H1 (cell line): ENCODE measurements at regions not wholly inside any gene's neighbourhood (a gene's known extent, or its start where the extent isn't known, plus 50 kb on each side); places are given as distances from the start of the nearest gene placed in this dataset.

Experiments used
- CTCF ChIA-PET: fragments of 300-600 bp; sonication (Branson Sonifier 250); formaldehyde crosslinking; loops from one replicate; lab custom pipeline; 2021; ENCODE audit not compliant: partially characterized antibody; lab: Charles Lee
- POLR2A ChIA-PET: fragments of 300-600 bp; sonication (Branson Sonifier 250); formaldehyde crosslinking; loops from one replicate; lab custom pipeline; 2021; ENCODE audit warnings: inconsistent platforms; ENCODE audit not compliant: partially characterized antibody; lab: Charles Lee
- DNase-seq, 2 experiments: peaks; one replicate each; pipeline versions ENCODE4 v3.0.0 to v3.0.0-alpha.2; 2010 to 2022; ENCODE audit warnings: low spot score in 2 of 2, low read depth in 1 of 2, mixed read lengths in 1 of 2
- FAIRE-seq: peaks from 2 replicates; lab custom pipeline; 2011; peaks lifted over from hg19 to GRCh38; lab: Jason Lieb, UNC
- H2AFZ ChIP-seq: 2 replicates; pipeline ENCODE4 v1.8.1; 2012; ENCODE audit warnings: low read length, inconsistent platforms
- H2AK5ac ChIP-seq: 2 replicates; pipeline ENCODE4 v1.6.1; 2013; ENCODE audit warnings: low read depth, low read length
- H2BK120ac ChIP-seq: replicated peaks from 2 replicates; pipeline ENCODE3; 2013; ENCODE audit warnings: low read depth, low read length, inconsistent platforms
- H2BK12ac ChIP-seq: 2 replicates; pipeline ENCODE4 v1.6.1; 2013; ENCODE audit warnings: low read depth, low read length
- H2BK15ac ChIP-seq: 2 replicates; pipeline ENCODE4 v1.6.1; 2013; ENCODE audit warnings: low read length
- H2BK20ac ChIP-seq: 2 replicates; pipeline ENCODE4 v1.6.1; 2013; ENCODE audit warnings: low read length
- H2BK5ac ChIP-seq: 2 replicates; pipeline ENCODE4 v1.6.1; 2013; ENCODE audit warnings: low read depth, low read length
- H3K14ac ChIP-seq: 2 replicates; pipeline ENCODE4 v1.6.1; 2013; ENCODE audit warnings: inconsistent platforms; ENCODE audit not compliant: insufficient read length
- H3K18ac ChIP-seq: 2 replicates; pipeline ENCODE4 v1.6.1; 2013; ENCODE audit warnings: low read length; ENCODE audit errors: extremely low read depth
- H3K23ac ChIP-seq: 2 replicates; pipeline ENCODE4 v1.6.1; 2013; ENCODE audit warnings: inconsistent platforms; ENCODE audit not compliant: insufficient read length
- H3K23me2 ChIP-seq: 2 replicates; pipeline ENCODE4 v1.6.1; 2013; ENCODE audit warnings: low read depth, low read length
- H3K27ac ChIP-seq: 2 replicates; pipeline ENCODE4 v1.6.1; 2011; ENCODE audit warnings: low read depth, low read length, inconsistent platforms
- H3K27me3 ChIP-seq, 4 experiments: replicated peaks in 1 of 4; 1 replicate in 1 of 4; 2 replicates in 3 of 4; pipeline versions ENCODE4 v1.6.1 to v1.8.1; 2011 to 2013; ENCODE audit warnings: low read length in 3 of 4, mild to moderate bottlenecking in 3 of 4, inconsistent platforms in 2 of 4, mixed read lengths in 2 of 4, moderate library complexity in 1 of 4; ENCODE audit not compliant: control insufficient read depth in 3 of 4, insufficient read depth in 3 of 4; ENCODE audit errors: extremely low read depth in 1 of 4
- H3K36me3 ChIP-seq, 4 experiments: 2 replicates each; pipeline versions ENCODE4 v1.6.1 to v1.8.1; 2011 to 2013; ENCODE audit warnings: mild to moderate bottlenecking in 4 of 4, low read length in 3 of 4, moderate library complexity in 2 of 4, control low read depth in 1 of 4, inconsistent platforms in 1 of 4; ENCODE audit not compliant: insufficient read depth in 4 of 4, control insufficient read depth in 2 of 4
- H3K4ac ChIP-seq: replicated peaks from 2 replicates; pipeline ENCODE3; 2013; ENCODE audit warnings: low read length, low read depth, mixed read lengths, inconsistent platforms; ENCODE audit not compliant: insufficient read length
- H3K4me1 ChIP-seq, 4 experiments: replicated peaks in 1 of 4; 1 replicate in 1 of 4; 2 replicates in 3 of 4; pipeline versions ENCODE4 v1.6.1 to v1.8.1; 2011 to 2013; ENCODE audit warnings: low read length in 3 of 4, inconsistent platforms in 2 of 4, mixed read lengths in 1 of 4; ENCODE audit not compliant: insufficient read depth in 4 of 4, control insufficient read depth in 3 of 4
- H3K4me2 ChIP-seq, 2 experiments: 2 replicates each; pipeline versions ENCODE4 v1.6.1 to v1.8.1; 2011 to 2013; ENCODE audit warnings: low read depth in 2 of 2, low read length in 2 of 2, control low read depth in 1 of 2, inconsistent platforms in 1 of 2, mild to moderate bottlenecking in 1 of 2; ENCODE audit not compliant: insufficient read depth in 1 of 2
- H3K4me3 ChIP-seq, 4 experiments: fragments of 200-600, 300-600 bp in 1 of 4; sonication (generic), shearing (Covaris generic), sonication (Bioruptor Twin) in 1 of 4; 2 replicates each; pipeline versions ENCODE4 v1.5.1 to v1.8.1; 2011 to 2016; ENCODE audit warnings: low read length in 4 of 4, low read depth in 3 of 4, control low read depth in 2 of 4, inconsistent platforms in 2 of 4, mild to moderate bottlenecking in 2 of 4, mixed read lengths in 1 of 4, moderate library complexity in 1 of 4; ENCODE audit not compliant: insufficient read depth in 2 of 4; ENCODE audit errors: extremely low read depth in 1 of 4
- H3K56ac ChIP-seq: replicated peaks from 2 replicates; pipeline ENCODE3; 2013; ENCODE audit warnings: low read depth, mild to moderate bottlenecking, mixed read lengths, low read length, inconsistent platforms; ENCODE audit not compliant: insufficient read length
- H3K79me1 ChIP-seq: 2 replicates; pipeline ENCODE4 v1.6.1; 2013; ENCODE audit warnings: low read depth, low read length, control low read depth
- H3K79me2 ChIP-seq, 2 experiments: 2 replicates each; pipeline versions ENCODE4 v1.6.1 to v1.8.1; 2012 to 2013; ENCODE audit warnings: low read length in 2 of 2, mild to moderate bottlenecking in 2 of 2, inconsistent platforms in 1 of 2; ENCODE audit not compliant: insufficient read depth in 2 of 2, control insufficient read depth in 1 of 2
- H3K9ac ChIP-seq, 4 experiments: replicated peaks in 1 of 4; 1 replicate in 1 of 4; 2 replicates in 3 of 4; pipeline versions ENCODE4 v1.6.1 to v1.8.1; 2011 to 2013; ENCODE audit warnings: low read depth in 3 of 4, low read length in 3 of 4, control low read depth in 2 of 4, mild to moderate bottlenecking in 2 of 4, moderate library complexity in 2 of 4, inconsistent platforms in 1 of 4; ENCODE audit errors: extremely low read depth in 1 of 4
- H3K9me3 ChIP-seq, 2 experiments: 2 replicates each; pipeline versions ENCODE4 v1.6.1 to v1.8.1; 2012 to 2013; ENCODE audit warnings: mild to moderate bottlenecking in 2 of 2, moderate library complexity in 2 of 2, control low read depth in 1 of 2, inconsistent platforms in 1 of 2, low read depth in 1 of 2, low read length in 1 of 2, mixed read lengths in 1 of 2; ENCODE audit not compliant: insufficient read depth in 2 of 2
- H4K20me1 ChIP-seq, 2 experiments: replicated peaks in 1 of 2; 2 replicates each; pipeline versions ENCODE3 to v1.8.1; 2011 to 2013; ENCODE audit warnings: inconsistent platforms in 2 of 2, low read length in 2 of 2, mild to moderate bottlenecking in 1 of 2; ENCODE audit not compliant: insufficient read depth in 2 of 2, control insufficient read depth in 1 of 2
- H4K5ac ChIP-seq: 2 replicates; pipeline ENCODE4 v1.6.1; 2013; ENCODE audit warnings: low read length, low read depth, mixed read lengths, inconsistent platforms; ENCODE audit not compliant: insufficient read length
- H4K8ac ChIP-seq: 2 replicates; pipeline ENCODE4 v1.8.0; 2013; ENCODE audit warnings: mild to moderate bottlenecking, moderate library complexity, low read length, inconsistent platforms; ENCODE audit not compliant: insufficient read depth; ENCODE audit errors: extremely low read depth
- H4K91ac ChIP-seq: replicated peaks from 2 replicates; pipeline ENCODE3; 2013; ENCODE audit warnings: low read length, mixed read lengths, inconsistent platforms; ENCODE audit not compliant: insufficient read length
- ASH2L ChIP-seq: fragments of 200-600, 300-600 bp; sonication (generic); IDR thresholded peaks from one replicate; pipeline ENCODE4 v1.7.1; 2017; ENCODE audit warnings: low read length
- BCL11A ChIP-seq, 2 experiments: IDR thresholded peaks; one replicate each; pipeline ENCODE4 v1.6.1; 2011; ENCODE audit warnings: low read depth in 2 of 2, low read length in 2 of 2, mild to moderate bottlenecking in 2 of 2
- CBX5 ChIP-seq: fragments of 300-800, 300-1000 bp; sonication (generic); IDR thresholded peaks from 2 replicates; pipeline ENCODE4 v1.7.1; 2016; ENCODE audit warnings: antibody characterized with exemption, low read length, low read depth
- EGR1 ChIP-seq: IDR thresholded peaks from 2 replicates; pipeline ENCODE4 v1.6.1; 2011; ENCODE audit warnings: low read depth, low read length, borderline replicate concordance
- EZH2 ChIP-seq: fragments of 200-600 bp; sonication (generic); IDR thresholded peaks from 2 replicates; pipeline ENCODE4 v1.7.1; 2012; ENCODE audit warnings: low read depth, mild to moderate bottlenecking, moderate library complexity, low read length, inconsistent platforms; ENCODE audit not compliant: severe bottlenecking
- NRF1 ChIP-seq: IDR thresholded peaks from 2 replicates; pipeline ENCODE4 v1.6.1; 2011; ENCODE audit warnings: mild to moderate bottlenecking, low read depth, low read length, improper control_type of control experiment
- PHF8 ChIP-seq: fragments of 200-600 bp; sonication (generic); conservative IDR thresholded peaks from 2 replicates; pipeline ENCODE4 v1.7.1; 2012; ENCODE audit warnings: low read depth, mild to moderate bottlenecking, inconsistent platforms, low read length, moderate library complexity
- SP2 ChIP-seq: IDR thresholded peaks from 2 replicates; pipeline ENCODE4 v1.6.1; 2012; ENCODE audit warnings: mild to moderate bottlenecking, low read length, inconsistent platforms
- SUZ12 ChIP-seq: fragments of 200-600 bp; sonication (generic); IDR thresholded peaks from 2 replicates; pipeline ENCODE4 v1.6.1; 2012; ENCODE audit warnings: mild to moderate bottlenecking, inconsistent platforms, low read length, moderate library complexity, mixed read lengths
- TAF1 ChIP-seq: IDR thresholded peaks from 2 replicates; pipeline ENCODE4 v1.6.1; 2011; ENCODE audit warnings: mild to moderate bottlenecking, low read depth, low read length
- TBP ChIP-seq: IDR thresholded peaks from 2 replicates; pipeline ENCODE4 v1.6.1; 2011; ENCODE audit warnings: low read depth, low read length, improper control_type of control experiment
- USF2 ChIP-seq: IDR thresholded peaks from 2 replicates; pipeline ENCODE4 v1.6.1; 2011; ENCODE audit warnings: low read length, improper control_type of control experiment
- WGBS, 2 experiments: shearing (Covaris generic) in 1 of 2; methylation state at CpG; one replicate each; pipeline versions ENCODE4 v1.1.6 to v1.1.7; 2013 to 2015; ENCODE audit warnings: low lambda C conversion rate in 2 of 2, mixed read lengths in 2 of 2, inconsistent platforms in 1 of 2, low coverage in 1 of 2, missing lambda C conversion rate in 1 of 2; ENCODE audit not compliant: insufficient replicate concordance in 2 of 2, insufficient coverage in 1 of 2, insufficient read length in 1 of 2; ENCODE audit errors: extremely low coverage in 1 of 2, missing lambda C conversion rate in 1 of 2; 5-methylcytosine and 5-hydroxymethylcytosine counted together

DNA sequence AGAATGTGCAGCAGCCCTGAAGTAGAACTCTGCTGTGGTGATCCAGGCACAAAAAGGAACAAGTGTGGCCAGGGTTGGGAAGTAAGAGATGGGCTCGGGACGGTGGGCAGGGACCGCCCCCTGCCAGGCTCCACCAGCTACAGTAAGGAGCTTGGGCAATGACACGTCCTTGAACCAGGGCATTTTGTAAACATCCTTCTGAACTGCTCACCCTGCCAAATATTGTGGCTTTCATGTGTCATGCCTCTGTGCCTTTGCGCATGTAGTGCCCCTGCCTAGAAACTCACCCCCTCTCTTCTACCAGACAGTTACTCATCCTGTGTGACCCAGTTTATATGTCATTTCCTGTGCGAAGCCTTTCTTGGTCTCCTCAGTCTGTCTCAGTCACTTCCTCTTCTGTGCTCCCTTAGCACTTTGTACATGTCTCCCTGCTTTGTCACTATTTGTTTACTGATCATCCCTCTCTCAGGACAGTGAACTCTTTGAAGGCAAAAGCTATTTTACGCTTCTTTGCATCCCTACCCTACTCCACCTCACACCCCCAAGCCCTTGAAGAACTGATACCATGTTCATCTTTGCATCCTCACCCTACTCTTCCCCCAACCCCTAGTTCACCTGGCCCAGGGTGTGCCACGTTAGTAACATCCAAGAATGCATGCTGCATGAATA is 108.9 kb upstream of the PLEKHG7 start:
- Histone ChIP-seq H4K5ac (no peak overlapping the region), H3K14ac (no peak overlapping the region), H2BK20ac (0 out of 2 replicates have a peak overlapping the region, but pooled peaks have one; percentile 13), H2AK5ac (no peak overlapping the region), H4K8ac (no peak overlapping the region), H3K23ac (no peak overlapping the region), H3K79me2 (no peaks in the 10 kb centered on the region), H3K9me3 (no peaks in the 10 kb centered on the region), H4K20me1 (no peaks in the 10 kb centered on the region), H2BK12ac (no peak overlapping the region), H3K27ac (no peak overlapping the region), H3K18ac (no peak overlapping the region), H3K4ac (no peak overlapping the region), H4K91ac (no peak overlapping the region), H2BK5ac (no peak overlapping the region), H2BK15ac (no peak overlapping the region), H3K9ac (no peak overlapping the region), H3K79me1 (no peaks in the 10 kb centered on the region), H3K4me3 (no peak overlapping the region), H3K27me3 (no peaks in the 10 kb centered on the region), H3K36me3 (no peaks in the 10 kb centered on the region), H2AFZ (0 out of 2 replicates have a peak overlapping the region, but pooled peaks have one; percentile 30), H3K4me1 (no peaks in the 10 kb centered on the region), H3K56ac (no peak overlapping the region), H3K4me2 (no peak overlapping the region), H2BK120ac (no peak overlapping the region), H3K23me2 (no peaks in the 10 kb centered on the region)
- ChIA-PET CTCF (interaction anchor here (2.0 kb wide), 1 partner anchor 14 kb away, joined by 8 read pairs; no protein-coding TSS in a partner anchor), POLR2A (no interaction called here)
- DNase-seq, result no peak
- 87% methylated on average over 8 of the region's 8 CpGs; no CpG with 5 or more reads in 1 of the 2 experiments for WGBS, 2 experiments
- FAIRE-seq, result no peak
- no peak for TF ChIP-seq TAF1
- TF ChIP-seq EZH2, result no peak
- no peak for TF ChIP-seq ASH2L
- no peak for TF ChIP-seq CBX5
- TF ChIP-seq NRF1, result no peak
- TF ChIP-seq TBP, result no peak
- no peak for TF ChIP-seq PHF8
- TF ChIP-seq USF2, result no peak
- no peak for TF ChIP-seq SUZ12
- TF ChIP-seq SP2, result no peak
- no peak for TF ChIP-seq EGR1
- no peak for TF ChIP-seq BCL11A (IDR thresholded peaks at IDR 0.05; ENCODE audit: low read depth in 2 of 2, low read length in 2 of 2)
